GM19455 (cell line): ENCODE measurements at regions not wholly inside any gene's neighbourhood (a gene's known extent, or its start where the extent isn't known, plus 50 kb on each side); places are given as distances from the start of the nearest gene placed in this dataset.
"Not testable (repeated sequence)": the region's sequence is repeated elsewhere in the genome, so short reads cannot be mapped to it uniquely, and the experiment has no call there.

Source experiments
- ATAC-seq: cut with Tn5 transposase; IDR thresholded peaks from one replicate; pipeline ENCODE4 v1.9.1; 2021; ENCODE audit not compliant: unreplicated experiment

DNA sequence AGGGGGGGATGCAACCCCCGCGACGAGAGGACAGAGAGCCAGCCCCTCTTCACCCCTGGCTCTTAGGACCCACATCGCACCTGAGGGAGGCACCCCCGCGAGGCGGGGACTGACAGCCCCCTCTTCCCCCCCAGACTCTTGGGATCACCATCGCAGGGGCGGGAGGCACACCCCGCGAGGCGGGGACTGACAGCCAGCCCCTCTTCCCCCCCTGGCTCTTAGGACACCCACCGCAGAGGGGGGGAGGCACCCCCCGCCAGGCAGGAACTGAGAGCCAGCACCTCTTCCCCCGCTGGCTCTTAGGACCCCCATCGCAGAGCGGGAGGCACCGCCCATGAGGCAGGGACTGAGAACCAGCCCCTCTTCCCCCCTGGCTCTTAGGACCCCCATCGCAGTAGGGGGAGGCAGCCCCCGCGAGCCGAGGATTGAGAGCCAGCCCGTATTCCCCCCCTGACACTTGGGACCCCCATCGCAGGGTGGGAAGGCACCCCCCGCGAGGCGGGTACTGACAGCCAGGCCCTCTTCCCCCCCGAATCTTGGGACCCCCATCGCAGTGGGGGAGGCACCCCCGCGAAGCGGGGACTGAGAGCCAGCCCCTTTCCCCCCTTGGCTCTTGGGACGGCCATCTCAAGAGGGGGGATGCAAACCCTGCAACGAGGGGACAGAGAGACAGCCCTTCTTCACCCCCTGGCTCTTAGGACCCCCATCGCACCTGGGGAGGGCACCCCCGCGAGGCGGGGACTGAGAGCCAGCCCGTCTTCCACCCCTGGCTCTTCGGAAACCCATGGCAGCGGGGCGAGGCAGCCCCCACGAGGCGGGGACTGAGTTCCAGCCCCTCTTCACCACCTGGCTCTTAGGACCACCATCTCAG is 2425.1 kb upstream of the PCDH20 start:
- ATAC-seq: no peak

- no peak for ATAC-seq
Observed at GRCh38 chr13:63838366-63839110, 2422.9 kb upstream of the PCDH20 start.

GRCh38 chr13:63837701-63838100 is 2422.1 kb upstream of the PCDH20 start:
- not testable (repeated sequence) for ATAC-seq

GRCh38 chr13:63829609-63830008 is 2414.0 kb upstream of the PCDH20 start:
- not testable (repeated sequence) for ATAC-seq

- ATAC-seq: not testable (repeated sequence)
Observed at GRCh38 chr13:63821785-63822184, 2406.1 kb upstream of the PCDH20 start.

DNA sequence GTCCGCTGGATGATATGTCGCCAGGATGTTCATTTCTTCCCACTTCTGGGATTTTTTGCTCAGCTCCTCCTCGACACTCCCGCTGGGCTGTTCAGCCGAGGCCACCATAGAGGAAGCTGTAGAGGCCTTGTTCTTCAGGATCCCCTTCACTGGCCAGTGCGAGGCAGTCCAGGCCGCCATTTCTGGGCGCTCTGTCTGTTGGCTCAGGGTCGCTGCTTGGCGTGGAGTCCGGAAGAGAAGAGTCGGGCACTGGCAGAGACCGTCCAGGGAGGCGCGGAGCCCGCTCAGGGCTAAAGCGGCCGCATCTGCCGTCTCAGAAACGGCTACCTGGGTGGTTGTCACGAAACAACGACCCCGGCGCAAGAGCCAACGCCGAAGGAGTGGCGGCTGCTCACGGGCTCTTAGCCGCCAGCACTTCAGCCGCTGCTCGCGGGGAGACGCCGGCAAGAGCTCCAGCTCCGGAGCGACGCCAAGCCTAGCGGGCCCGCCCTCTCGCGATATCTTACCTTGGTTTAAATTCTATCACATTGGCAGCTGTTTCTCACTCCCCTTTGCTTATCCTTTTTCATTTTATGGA is 2395.9 kb upstream of the PCDH20 start:
- ATAC-seq: not testable (repeated sequence)

DNA sequence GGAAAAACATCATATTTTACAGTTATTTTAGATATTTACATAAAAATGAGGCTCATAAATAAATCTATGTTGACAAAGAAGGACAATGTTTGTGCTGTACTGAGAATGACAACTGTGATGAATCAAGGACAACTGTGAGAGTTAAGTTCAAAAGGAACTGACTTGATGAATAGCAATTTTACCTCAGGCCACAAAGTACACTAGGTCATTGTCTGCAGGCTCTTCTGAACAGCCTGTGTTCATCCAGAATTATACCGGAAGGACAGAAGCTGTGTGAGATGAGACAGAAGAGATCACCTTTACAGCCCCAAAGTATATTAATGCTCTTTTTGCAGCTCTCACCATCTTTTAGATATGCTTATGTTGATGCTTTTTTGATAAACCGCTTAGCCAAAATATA is 2375.5 kb upstream of the PCDH20 start:
- not testable (repeated sequence) for ATAC-seq

DNA sequence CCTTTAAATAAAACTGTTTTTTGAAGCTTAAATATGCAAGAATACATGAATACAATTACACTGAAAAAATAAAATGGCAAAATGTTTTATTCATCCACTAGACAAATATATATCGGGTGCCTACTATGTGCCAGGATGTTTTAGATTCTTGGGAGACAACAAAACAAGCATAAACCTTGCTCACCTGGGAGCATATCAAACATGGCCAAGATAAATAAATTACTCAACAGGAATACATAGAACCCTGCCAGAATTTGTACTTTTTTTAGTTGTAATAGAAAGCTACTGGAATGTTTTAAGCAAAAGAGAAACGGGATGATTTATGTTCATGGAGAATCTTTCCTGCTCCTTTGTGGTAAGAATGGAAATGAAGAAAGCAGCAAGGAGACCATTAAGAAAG is 2358.5 kb upstream of the PCDH20 start:
- no peak for ATAC-seq

DNA sequence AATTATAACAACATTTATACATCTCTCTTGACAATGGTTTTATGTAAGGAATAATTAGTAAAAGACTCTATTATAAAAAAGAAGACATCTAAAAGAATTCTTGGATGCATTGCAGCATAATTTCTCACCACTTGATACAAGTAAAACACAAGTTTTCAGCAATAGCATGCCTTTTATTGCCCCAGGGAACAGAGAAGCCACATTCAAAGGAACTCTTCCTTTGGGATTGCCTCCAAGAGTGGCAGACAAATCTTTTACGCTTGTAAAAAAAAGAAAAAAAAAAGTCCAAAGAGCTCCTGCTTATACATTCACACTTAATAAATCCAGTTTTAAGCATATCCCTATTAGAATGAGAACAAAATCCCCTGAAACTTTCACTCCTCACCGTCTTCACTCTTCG is 2357.8 kb upstream of the PCDH20 start:
- no peak for ATAC-seq

- not testable (repeated sequence) for ATAC-seq
Observed at GRCh38 chr13:63757683-63758082, 2342.0 kb upstream of the PCDH20 start.

DNA sequence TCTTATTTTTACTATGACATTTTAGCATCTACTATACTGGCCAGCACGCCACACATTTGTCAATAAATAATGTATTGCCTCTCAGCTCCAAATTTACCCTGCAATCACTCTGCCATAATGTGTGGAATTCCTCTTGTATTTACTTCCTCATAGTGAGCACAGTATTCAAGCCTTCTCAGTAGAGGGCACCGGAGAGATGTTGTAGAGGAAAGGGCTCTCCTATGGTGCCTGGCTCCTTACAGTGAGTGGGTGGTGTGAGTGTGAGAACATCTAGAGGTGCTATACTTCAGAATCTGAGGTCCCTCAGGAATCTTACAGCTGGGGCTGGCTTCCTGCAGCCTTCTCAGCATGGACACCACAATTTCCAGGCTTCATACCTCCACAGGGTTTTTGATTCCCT is 2334.2 kb upstream of the PCDH20 start:
- not testable (repeated sequence) for ATAC-seq

DNA sequence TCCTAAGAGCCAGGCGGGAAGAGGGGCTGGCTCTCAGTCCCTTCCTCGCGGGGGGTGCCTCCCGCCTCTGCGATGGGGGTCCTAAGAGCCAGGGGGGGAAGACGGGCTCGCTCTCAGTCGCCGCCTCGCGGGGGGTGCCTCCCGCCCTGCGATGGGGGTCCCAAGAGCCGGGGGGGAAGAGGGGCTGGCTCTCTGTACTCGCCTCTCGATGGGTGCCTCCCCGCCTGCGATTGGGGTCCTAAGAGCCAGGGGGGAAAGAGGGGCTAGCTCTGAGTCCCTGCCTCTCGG is 2326.1 kb upstream of the PCDH20 start:
- not testable (repeated sequence) for ATAC-seq

GRCh38 chr13:63741029-63741813 is 2325.6 kb upstream of the PCDH20 start:
- ATAC-seq: no peak

DNA sequence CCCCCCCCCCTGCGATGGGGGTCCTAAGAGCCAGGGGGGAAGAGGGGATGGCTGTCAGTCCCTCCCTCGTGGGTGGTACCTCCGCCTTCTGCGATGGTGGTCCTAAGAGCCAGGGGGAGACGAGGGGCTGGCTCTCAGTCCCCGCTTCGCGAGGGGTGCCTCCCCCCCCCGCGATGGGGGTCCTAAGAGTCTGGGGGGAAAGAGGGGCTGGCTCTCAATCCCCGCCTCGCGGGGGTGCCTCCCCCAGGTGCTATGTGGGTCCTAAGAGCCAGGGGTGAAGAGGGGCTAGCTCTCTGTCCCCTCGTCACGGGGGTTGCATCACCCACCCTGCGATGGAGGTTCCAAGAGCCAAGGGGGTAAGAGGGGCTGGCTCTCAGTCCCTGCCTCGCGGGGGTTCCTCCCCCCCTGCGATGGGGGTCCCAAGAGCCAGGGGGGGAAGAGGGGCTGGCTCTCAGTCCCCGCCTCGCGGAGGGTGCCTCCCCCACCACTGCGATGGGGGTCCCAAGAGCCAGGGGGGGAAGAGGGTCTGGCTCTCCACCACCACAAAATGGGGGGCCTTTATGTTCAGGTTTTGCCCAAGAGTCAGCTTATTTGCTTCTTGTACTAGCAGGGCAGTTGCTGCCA is 2323.6 kb upstream of the PCDH20 start:
- not testable (repeated sequence) for ATAC-seq

- ATAC-seq: no peak
Observed at GRCh38 chr13:63737418-63737817, 2321.8 kb upstream of the PCDH20 start.

DNA sequence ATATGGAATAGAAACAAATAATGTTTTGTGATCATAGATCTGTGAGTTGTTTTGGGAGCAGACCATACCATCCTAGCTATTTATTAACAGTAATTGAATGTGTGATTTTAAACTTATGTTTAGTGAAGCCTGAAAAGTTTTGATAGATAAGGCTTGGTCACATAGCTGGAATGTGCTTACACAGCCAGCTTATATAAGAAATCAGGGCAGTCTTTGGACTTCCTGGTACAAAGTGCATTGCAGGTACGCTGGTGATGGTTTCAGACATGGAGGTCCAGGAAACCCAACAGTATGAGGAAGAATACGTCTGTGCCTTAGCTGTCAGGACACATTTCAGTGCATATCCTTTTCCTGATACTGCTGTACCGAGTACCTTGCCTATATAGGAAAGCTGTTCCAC is 2316.2 kb upstream of the PCDH20 start:
- ATAC-seq: no peak

GRCh38 chr13:63712159-63712558 is 2296.5 kb upstream of the PCDH20 start:
- ATAC-seq: not testable (repeated sequence)

DNA sequence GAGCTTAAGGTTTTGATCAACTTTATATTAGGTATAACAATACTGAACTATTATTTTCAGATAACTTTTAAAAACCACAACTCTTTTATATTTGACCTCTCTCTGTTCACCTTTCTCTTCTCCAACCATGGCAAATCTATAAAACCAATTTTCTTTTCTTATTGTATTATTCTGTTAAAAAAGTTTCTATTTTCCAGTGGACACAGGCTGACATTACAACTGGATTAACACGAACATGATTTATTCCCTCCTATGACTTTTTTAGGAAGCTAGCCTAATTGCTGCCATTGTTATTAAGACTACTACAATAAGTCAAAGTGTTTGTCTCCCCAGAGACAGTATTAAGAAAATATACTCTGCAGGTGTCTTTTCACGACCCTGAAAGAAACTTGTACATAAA is 2291.1 kb upstream of the PCDH20 start:
- ATAC-seq: no peak

DNA sequence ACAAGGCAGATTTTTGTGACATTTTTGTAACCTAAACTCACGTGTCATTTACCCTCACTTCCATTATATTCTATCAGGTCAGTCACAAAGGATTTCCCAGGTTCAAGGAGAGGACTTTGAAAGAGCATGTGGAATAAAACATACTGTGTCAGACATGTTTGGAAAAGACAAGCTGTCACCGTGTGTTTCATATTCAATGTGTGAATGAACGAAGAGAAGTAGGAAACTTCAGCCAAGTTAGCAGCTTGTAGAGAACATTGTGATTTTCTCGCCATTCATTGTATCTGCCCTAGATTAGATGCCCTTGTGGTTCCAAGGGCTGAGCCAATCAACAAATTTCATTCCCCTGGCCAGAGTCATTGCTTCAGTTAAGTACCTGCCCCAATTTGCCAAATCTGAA is 2288.9 kb upstream of the PCDH20 start:
- no peak for ATAC-seq

DNA sequence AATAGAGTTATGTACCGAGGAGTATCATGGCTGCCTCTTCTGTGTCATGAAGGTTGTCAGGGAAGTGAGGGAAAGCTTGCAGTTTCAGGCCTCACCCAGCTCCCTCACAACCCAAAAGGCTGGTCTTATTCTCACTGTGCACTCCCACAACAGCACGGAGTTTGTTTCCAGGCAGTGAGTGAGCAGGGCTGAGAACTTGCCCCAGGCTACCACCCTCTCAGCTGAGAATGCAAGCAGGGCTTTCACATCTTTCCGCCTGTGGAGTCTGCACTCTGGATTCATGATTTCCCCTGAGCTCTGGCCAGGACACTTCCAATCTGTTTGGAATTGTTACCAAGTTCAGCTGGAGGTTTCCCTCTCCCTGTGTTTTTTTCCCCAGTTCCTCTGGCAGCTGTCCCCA is 2284.7 kb upstream of the PCDH20 start:
- no peak for ATAC-seq

- no peak for ATAC-seq
Observed at GRCh38 chr13:63699948-63700347, 2284.3 kb upstream of the PCDH20 start.
